GM23338 (cell line): ENCODE measurements at regions not wholly inside any gene's neighbourhood (a gene's known extent, or its start where the extent isn't known, plus 50 kb on each side); places are given as distances from the start of the nearest gene placed in this dataset.

Experiments used
- CTCF ChIP-seq, 2 experiments: fragments of 200-600 bp in 1 of 2; sonication (generic) in 1 of 2; conservative IDR thresholded peaks; 2 replicates each; pipeline versions ENCODE4 v1.5.1 to v1.6.1; 2016 to 2017; ENCODE audit warnings: antibody characterized with exemption in 2 of 2, low read depth in 2 of 2, mild to moderate bottlenecking in 2 of 2, moderate library complexity in 1 of 2
- EZH2 ChIP-seq: fragments of 200-600 bp; sonication (generic); IDR thresholded peaks from one replicate; pipeline ENCODE4 v1.8.0; 2017; ENCODE audit warnings: antibody characterized with exemption, mild to moderate bottlenecking, low read depth; ENCODE audit not compliant: unreplicated experiment
- POLR2AphosphoS5 ChIP-seq: IDR thresholded peaks from 2 replicates; pipeline ENCODE4 v1.6.1; 2016; ENCODE audit warnings: antibody characterized with exemption, low read depth

GRCh38 chr20:50399555-50399916 lies 110.6 kb upstream of the PTPN1 start:
- no peak for TF ChIP-seq CTCF (conservative IDR thresholded peaks at IDR 0.05; ENCODE audit: low read depth in 2 of 2)
- no peak for TF ChIP-seq POLR2AphosphoS5
- no peak for TF ChIP-seq EZH2
